Thoracic aorta (tissue), 2 donors: ENCODE measurements at regions not wholly inside any gene's neighbourhood (a gene's known extent, or its start where the extent isn't known, plus 50 kb on each side); places are given as distances from the start of the nearest gene placed in this dataset.

Experiments
- ATAC-seq: fragments of 150-250 bp; one replicate; pipeline ENCODE4 v1.8.0; 2017; ENCODE audit warnings: low read depth; ENCODE audit not compliant: insufficient number of reproducible peaks, low FRiP score
- DNase-seq: peaks from one replicate; pipeline ENCODE4 v3.0.0-alpha.2; 2020; ENCODE audit warnings: low spot score
- H3K27ac ChIP-seq, 2 donors: fragments of 200-600 bp; sonication (generic); 1 replicate in 1 of 2; 2 replicates in 1 of 2; pipeline ENCODE4 v1.5.1; 2016; ENCODE audit warnings: mild to moderate bottlenecking in 2 of 2, moderate library complexity in 2 of 2
- H3K27me3 ChIP-seq: fragments of 200-600 bp; sonication (generic); replicated peaks from 2 replicates; pipeline ENCODE4 v1.6.0; 2016; ENCODE audit warnings: mild to moderate bottlenecking; ENCODE audit not compliant: insufficient read depth
- H3K36me3 ChIP-seq: fragments of 200-600 bp; sonication (generic); one replicate; pipeline ENCODE4 v1.5.1; 2016
- H3K4me1 ChIP-seq, 2 donors: fragments of 200-600 bp; sonication (generic); 1 replicate in 1 of 2; 2 replicates in 1 of 2; pipeline versions ENCODE4 v1.5.1 to v1.6.0; 2016; ENCODE audit warnings: low read depth in 2 of 2, mild to moderate bottlenecking in 1 of 2; ENCODE audit not compliant: control insufficient read depth in 1 of 2
- H3K4me3 ChIP-seq: fragments of 200-600 bp; sonication (generic); 2 replicates; pipeline ENCODE4 v1.5.1; 2016; ENCODE audit warnings: mild to moderate bottlenecking
- H3K9me3 ChIP-seq: fragments of 200-600 bp; sonication (generic); 2 replicates; pipeline ENCODE4 v1.5.1; 2016
- TF ChIP-seq, protein P1 (sequence below): fragments of 200-600 bp; sonication (generic); IDR thresholded peaks from one replicate; pipeline ENCODE4 v1.5.1; 2019; ENCODE audit warnings: antibody characterized with exemption

DNA sequence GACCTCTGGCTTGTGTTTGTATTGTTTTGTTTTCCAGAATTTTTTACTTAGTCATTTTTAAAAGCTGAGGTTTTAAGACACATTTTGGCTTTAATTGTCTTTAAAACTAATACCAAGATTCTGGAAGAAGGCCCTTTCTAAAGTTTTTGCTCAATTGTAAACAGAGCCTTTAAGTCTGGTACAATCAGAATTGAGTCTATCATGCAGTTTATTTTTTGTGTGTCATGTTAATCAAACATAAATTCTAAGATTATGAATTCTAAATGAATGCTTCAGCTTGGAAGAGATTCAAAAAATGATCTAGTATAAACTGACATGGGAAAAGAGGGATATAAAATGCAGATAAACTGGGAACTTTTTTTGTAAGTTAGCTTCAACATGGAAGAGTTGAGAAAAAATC lies 882.7 kb downstream of the TLE1 start:
- Histone ChIP-seq H3K27ac (no peak overlapping the region), H3K4me1 (no peaks in the 10 kb centered on the region), H3K4me3 (no peak overlapping the region), H3K36me3 (no peaks in the 10 kb centered on the region), H3K27me3 (no peaks in the 10 kb centered on the region), H3K9me3 (no peaks in the 10 kb centered on the region)
- DNase-seq (no peak), ATAC-seq (no peak)
- TF ChIP-seq, protein P1, sequence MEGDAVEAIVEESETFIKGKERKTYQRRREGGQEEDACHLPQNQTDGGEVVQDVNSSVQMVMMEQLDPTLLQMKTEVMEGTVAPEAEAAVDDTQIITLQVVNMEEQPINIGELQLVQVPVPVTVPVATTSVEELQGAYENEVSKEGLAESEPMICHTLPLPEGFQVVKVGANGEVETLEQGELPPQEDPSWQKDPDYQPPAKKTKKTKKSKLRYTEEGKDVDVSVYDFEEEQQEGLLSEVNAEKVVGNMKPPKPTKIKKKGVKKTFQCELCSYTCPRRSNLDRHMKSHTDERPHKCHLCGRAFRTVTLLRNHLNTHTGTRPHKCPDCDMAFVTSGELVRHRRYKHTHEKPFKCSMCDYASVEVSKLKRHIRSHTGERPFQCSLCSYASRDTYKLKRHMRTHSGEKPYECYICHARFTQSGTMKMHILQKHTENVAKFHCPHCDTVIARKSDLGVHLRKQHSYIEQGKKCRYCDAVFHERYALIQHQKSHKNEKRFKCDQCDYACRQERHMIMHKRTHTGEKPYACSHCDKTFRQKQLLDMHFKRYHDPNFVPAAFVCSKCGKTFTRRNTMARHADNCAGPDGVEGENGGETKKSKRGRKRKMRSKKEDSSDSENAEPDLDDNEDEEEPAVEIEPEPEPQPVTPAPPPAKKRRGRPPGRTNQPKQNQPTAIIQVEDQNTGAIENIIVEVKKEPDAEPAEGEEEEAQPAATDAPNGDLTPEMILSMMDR = no peak

DNA sequence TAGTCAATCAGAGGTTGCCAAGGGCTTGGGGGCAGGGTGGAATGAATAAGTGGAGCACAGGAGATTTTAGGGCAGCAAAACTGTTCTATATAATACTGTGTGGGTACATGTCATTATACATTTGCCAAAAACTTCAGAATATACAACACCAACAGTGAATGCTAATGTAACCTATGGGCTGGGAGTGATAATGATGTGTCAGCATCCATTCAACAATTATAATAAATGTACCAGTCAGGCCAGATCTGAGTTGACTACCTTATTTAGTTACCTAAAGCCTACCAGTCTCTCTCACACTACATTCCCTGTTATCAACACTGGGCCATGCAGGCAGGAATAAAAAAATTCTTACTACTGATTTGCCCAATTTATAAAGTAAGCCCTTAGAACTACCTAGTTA lies 884.5 kb downstream of the TLE1 start:
- Histone ChIP-seq H3K4me3 (no peak overlapping the region), H3K36me3 (no peaks in the 10 kb centered on the region), H3K27me3 (no peaks in the 10 kb centered on the region), H3K27ac (no peak overlapping the region), H3K9me3 (no peaks in the 10 kb centered on the region), H3K4me1 (no peaks in the 10 kb centered on the region)
- TF ChIP-seq, protein P1 = no peak
- ATAC-seq (no peak), DNase-seq (no peak)

- TF ChIP-seq, protein P1 = no peak
- Histone ChIP-seq H3K27ac (no peak overlapping the region), H3K4me1 (no peaks in the 10 kb centered on the region), H3K9me3 (no peaks in the 10 kb centered on the region), H3K36me3 (no peaks in the 10 kb centered on the region), H3K27me3 (no peaks in the 10 kb centered on the region), H3K4me3 (no peak overlapping the region)
- ATAC-seq (no peak), DNase-seq (no peak)
These were observed 891.3 kb downstream of the TLE1 start for GRCh38 chr9:80797831-80798688.

GRCh38 chr9:80797101-80797829 lies 892.1 kb downstream of the TLE1 start:
- no peaks in the 10 kb centered on the region for H3K36me3 ChIP-seq
- ATAC-seq (no peak), DNase-seq (no peak)
- H3K4me1 ChIP-seq = no peaks in the 10 kb centered on the region
- no peak overlapping the region for H3K4me3 ChIP-seq
- H3K27ac ChIP-seq = no peak overlapping the region
- TF ChIP-seq, protein P1 = no peak
- H3K9me3 ChIP-seq = no peaks in the 10 kb centered on the region
- no peaks in the 10 kb centered on the region for H3K27me3 ChIP-seq

- Histone ChIP-seq H3K27ac (no peak overlapping the region), H3K27me3 (no peaks in the 10 kb centered on the region), H3K4me1 (no peaks in the 10 kb centered on the region), H3K9me3 (no peaks in the 10 kb centered on the region), H3K36me3 (no peaks in the 10 kb centered on the region), H3K4me3 (no peak overlapping the region)
- TF ChIP-seq, protein P1 = no peak
- DNase-seq (no peak), ATAC-seq (no peak)
These were observed 892.7 kb downstream of the TLE1 start for GRCh38 chr9:80796632-80797031.
